HG02870 (cell line): ENCODE measurements at regions not wholly inside any gene's neighbourhood (a gene's known extent, or its start where the extent isn't known, plus 50 kb on each side); places are given as distances from the start of the nearest gene placed in this dataset.

ENCODE experiments used
- ATAC-seq: cut with Tn5 transposase; IDR thresholded peaks from one replicate; pipeline ENCODE4 v1.9.1; 2021; ENCODE audit warnings: mild to moderate bottlenecking, moderate library complexity; ENCODE audit not compliant: unreplicated experiment

DNA sequence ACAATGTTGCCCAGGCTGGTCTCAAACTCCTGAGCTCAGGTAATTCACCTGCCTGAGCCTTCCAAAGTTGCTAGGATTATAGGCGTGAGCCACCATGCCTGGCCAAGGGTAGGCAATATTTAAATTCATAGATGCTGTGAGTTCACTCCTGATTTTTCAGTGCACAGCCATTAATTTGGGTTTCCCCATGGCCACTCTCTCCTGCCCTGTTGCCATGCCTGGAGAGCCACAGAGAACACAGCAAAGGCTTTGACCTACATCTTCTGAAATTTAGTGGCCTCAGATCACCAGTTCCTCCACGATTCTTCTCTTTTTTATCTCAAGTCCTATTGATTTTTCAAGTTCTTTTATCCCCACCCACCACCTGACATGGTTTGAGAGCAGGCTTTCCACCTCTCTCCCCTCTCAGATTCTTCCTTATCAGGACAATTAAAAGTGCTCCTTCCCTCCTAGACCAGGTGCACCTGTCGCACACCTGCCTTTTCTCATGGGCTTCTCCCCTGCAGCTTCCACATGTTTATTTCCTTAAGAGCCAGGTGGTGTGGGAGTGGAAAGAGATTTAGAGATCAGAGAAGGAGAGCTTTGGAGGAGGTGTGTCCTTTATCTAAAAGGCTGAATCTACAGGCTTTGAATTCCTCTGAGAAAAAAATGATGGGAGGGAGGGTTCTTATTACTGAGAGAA is 123.8 kb downstream of the ADRA2A start:
- no peak for ATAC-seq

DNA sequence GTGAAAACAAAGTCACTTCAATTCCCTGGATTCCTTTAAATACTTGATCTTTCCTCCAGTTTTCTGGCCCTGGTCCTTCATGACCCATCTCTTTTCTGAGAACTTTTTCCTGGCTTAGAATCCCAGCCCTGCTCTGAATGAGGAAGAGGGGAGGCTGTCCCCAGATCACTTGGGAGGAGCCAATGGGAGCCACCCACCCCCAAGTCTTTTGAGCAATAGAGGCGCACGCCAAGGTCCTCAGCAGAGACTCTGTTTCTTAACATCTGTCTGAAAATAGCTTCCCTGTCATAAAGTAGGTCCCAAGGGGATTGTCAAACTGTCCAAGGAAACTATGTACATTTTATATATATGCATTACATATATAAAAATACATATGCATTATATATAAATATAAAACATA is 126.8 kb downstream of the ADRA2A start:
- no peak for ATAC-seq

DNA sequence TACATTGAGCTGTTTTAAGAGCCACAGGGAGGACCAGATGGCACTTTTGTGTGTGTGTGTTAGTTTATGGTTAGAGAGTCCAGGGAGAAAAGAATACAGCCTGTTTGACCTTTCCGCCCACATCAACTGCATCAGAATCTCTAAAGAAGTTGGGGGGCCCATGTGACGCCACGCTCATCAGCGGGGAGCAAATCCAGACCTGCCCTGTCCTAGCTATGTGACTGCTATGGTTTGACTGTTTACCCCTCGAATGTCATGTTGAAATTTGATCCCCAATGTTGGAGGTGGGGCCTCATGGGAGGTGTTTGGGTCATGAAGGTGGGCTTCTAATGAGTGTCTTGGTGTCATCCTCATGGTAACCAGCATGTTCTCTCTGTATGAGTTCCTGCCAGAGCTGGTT is 128.0 kb downstream of the ADRA2A start:
- no peak for ATAC-seq

DNA sequence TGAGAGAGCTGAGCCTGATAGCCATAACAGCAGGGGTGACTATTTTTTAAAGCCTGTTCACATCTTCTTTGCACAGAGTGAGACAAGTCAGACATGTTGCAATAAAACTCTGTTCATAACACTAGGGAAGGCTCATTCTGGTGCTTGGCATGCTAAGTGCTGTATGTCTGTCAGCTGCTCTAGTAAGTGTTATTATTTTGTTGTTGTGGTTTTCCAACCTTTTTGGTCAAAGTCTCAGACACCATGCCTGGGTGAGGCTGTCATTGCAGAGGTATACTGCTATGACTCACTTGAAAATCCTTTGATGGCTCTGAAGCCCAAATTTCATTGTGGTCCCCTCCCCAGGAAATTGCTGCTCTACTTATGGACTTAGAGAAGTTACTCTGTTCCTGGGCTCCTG is 129.7 kb downstream of the ADRA2A start:
- no peak for ATAC-seq

DNA sequence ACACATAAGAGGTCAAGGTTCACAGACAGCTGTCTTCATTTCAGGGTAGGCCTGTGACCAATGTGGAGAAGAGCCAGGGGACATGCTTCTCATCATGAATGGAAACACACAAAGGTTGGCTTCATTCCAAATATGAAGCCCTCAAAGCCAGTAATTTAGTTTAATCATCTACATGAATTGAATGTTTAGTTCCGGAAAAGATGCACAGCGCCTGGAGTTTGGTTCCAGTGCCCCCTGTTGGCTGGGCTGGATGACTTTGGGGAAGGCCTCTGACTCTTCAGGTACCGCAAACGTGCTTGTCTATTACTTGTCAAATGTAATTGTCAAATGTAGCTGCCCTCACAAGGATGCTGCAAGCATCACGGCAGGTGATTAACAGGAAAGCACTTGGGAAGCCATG is 130.7 kb downstream of the ADRA2A start:
- no peak for ATAC-seq

DNA sequence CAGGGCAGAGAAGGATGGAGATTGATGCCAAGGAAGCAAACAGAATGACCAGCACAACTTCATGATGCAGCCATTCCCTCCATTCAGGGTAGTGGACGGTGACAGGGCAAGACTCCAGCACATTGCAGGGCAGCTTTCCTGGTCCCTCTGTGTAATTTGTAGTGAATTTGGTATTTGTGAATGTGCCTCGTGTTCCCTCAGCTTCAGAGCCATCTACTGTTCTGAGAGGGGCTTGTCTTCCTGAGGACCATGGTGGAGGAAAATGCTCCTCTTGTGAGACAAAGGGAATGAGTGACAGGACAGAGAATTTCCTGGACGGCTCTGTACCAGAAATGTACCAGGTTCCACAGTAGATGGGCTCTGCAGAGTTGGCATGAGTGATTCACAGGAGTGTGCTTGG is 132.1 kb downstream of the ADRA2A start:
- no peak for ATAC-seq

DNA sequence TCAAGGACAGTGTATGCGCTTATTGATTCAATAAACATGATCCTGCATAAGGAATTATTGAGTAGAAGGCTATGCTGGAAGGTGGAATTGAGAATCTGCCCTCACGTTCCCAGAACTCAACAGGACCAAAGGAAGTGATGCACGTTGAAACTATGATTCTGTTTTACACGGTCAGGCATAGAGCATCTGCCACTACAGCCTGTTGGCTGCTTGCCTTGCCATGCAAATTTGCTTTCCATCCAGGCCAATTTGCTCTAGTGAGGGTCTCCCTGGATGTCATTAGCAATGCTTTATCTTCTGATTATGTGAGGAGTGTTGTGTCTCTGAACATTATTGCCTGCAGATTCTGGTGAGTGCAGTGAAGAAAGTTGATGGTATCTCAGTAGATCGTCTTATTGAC is 132.9 kb downstream of the ADRA2A start:
- ATAC-seq, result no peak

DNA sequence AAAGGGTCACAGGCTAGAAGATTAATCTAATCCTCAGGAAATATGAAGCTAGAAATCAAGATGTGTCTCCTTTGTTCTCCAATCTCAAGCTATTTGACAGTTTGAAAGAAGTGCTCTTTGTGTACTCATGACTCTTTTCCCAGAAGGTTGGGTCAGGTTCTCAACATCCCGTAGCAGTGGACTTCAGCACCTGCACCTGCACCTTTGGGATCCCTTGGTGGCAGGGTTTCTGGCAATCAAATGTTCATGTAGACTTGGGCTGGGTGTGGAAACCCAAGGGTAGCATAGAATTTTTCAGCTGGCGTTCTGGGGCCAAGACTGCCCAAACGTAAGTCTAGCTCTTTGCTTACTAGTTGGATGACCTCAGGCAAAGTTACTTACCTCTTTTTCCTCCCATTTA is 134.4 kb downstream of the ADRA2A start:
- ATAC-seq, result no peak

DNA sequence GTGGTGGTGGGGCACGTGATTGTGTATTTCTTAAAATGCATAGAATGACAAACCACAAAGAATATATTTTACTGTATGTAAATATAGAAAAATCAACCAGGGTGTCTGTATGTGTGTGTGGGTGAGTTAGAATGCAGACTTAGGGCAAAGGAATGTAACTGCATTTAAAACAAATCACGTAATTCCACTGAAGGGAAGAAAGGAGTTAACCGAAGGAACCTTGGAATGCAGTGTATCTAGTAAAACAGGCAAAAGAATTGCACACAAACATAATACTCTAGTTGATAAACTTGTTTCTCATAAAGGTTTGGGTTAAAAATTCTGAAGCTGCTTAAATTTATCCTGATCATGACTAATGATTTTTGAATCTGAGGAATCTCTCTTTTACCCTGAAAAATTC is 134.9 kb downstream of the ADRA2A start:
- no peak for ATAC-seq

DNA sequence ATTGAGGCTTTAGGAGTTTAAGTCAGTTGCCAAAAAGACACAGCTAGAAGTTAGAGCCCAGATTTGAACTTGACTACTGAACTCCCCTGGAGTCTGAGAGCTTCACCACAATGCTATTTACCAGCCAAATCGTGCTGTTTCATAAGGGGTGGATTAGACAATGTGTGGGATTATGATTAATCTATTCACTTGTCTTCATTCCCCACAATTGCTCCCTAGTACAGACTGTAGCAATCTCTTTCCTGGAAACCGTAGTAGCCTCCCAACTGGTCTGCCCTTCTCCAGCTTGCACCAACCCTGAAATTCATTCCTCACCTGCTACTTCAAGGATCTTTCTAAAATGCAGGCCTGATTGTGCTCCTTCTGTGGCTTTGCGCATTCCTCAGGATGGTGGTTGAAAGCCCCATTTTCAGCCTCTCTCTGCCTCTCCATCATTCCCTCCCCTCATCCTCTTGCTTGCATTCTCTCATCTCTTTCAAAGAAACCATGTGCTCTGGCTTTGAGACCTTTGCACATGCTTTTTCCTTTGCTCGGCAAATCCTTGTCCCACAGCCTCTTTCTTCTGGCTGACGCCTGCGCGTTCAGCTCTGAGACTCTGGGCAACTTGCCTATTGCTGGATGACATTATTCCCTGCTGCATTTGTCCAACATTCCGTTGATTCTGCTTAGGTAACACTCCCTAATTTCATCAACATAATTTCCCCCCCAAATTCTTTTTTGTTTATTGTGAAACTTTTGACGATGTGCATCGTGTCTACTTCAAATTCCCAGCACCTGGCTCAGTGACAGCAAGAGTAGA is 145.1 kb downstream of the ADRA2A start:
- ATAC-seq, result no peak

DNA sequence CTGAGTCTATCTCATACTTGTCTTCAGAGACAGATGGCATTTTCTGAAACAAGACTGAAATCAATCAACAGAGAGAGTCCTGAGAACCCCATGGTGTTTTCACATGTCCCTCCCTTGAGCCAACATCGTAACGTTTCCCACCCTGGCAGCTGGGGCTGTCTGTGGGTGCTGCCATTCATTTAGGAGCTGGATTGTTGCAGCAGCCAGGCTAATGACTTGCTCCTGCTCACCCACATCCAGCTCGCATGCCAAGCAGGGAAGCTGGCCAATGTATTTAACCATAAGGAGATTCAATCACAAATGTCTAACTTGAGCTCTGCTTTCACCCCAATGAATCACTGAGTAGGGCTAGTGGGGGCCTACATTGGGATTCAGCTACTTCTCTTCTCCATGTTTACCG is 146.1 kb downstream of the ADRA2A start:
- ATAC-seq, result no peak

DNA sequence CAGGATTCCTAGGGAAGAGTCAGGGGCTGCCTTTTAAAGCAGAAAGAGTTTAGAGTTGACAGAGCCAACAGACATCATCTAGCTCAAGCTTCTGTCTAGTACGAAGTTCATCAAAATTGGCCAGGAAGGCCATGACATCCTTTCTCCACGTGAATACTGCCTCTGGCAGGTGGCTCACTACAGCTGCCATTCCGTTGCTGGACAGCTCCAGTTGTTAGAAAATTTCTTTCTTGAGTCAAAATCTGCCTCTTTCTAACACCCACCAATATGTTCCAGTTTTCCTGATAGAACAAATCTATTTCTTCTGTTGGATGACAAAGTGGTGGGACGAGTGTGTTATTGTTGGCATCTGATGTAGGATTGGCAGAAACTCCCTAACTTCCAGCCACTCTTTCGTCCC is 154.9 kb downstream of the ADRA2A start:
- ATAC-seq, result no peak

DNA sequence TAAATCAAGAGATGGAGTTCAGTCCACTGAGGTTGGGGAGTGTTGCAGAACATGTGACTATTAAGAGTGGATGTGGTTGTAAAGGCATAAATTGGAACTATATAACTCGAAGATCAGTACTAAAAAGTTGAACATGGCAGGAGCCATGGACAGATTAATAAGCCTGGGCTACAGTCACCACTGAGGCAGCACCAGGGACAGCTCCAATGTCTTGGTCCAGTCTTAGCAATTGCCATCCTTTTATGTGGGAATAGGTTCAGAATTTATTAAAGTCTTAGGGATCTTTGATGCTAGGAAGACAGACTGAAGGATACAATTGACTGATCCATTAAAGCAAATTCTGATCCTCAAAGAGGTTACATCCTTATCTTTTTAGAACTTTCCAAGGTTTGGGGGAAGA is 156.6 kb downstream of the ADRA2A start:
- ATAC-seq, result no peak

DNA sequence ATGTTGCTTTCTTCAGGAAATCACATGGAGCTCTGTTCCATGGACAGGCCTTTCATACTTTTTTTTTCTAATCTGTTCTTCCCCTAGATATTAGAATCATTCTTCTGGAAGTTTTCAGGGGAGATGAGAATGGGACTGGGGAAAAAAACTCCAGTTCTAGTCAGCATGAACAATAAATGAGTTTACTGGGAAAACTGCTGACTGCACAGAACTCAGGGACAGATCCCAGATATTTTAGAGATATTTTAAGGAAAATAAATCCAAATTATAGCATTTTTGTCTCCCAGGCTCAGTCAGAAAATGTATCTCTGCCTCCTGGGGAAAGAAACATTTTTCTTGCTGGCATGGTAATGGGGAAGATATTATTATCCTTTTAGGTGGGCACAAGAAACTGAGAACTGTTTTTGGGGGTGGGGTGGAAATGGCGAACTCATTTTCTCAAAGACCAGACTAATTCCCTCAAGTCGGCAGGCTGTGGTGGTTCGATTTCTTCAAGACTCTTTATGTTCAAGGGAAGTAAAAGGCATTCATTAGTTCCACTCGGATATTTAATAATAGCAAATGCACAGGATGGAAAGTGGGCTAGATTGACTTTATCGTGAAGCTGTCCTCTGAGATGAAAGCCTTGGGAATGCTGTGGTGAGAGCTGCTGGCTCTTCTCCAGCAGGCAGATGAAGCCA is 157.5 kb downstream of the ADRA2A start:
- ATAC-seq, result no peak

DNA sequence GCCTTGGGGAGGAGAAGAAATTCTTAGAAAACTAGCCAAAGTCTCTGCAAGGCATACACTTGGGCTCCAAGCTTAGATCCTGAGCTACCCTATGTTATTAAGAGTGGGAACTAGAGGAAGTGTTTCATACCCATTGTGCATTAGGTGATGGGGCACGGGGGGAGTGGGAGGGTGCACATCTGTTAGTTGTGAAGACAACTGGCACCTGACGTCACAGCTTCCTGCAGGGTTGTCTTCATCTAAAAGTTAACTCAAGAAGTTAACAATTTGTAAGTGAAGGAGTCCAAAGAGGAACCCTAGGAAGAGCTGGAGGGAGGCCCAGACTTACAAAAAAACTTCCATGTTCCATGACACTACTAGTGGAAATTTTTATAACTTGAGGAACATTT is 158.1 kb downstream of the ADRA2A start:
- no peak for ATAC-seq

DNA sequence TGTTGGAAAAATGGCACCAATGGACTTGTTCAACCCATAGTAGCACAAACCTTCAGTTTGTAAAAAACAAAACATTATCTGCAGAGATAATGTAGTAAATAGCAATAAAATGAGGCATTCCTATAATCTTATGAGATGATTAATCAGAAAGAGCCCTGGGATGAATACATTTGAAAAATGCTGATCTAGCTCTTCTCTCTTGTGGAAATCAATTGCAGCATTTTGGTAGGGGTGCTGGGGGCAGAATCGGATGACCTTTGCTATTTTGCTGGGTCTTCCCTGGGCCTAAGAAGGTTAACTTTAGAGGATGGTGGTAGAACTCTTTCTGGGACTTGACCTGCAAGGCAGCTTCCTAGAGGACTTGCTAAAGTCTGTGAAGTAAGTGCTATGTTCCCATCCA is 163.5 kb downstream of the ADRA2A start:
- ATAC-seq, result no peak

DNA sequence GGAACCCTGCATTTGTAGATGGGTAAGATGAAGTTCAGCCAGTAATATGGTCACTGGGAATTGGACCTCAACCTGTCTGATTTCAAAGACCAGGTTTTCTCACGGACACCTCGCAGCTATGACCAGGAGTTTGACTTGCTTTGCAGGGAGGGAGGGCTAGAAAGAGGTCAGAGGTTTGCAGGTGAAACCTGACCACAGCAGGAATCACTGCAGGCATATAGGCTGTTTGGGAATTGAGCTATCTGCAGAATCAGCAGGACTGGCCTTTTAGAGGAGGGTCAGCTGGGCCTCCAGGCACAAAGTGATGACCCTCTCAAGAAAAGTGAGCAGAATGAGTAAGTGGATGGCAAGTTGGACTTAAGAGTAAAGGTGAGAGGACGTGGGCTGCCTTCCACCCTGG is 166.3 kb downstream of the ADRA2A start:
- ATAC-seq, result no peak

DNA sequence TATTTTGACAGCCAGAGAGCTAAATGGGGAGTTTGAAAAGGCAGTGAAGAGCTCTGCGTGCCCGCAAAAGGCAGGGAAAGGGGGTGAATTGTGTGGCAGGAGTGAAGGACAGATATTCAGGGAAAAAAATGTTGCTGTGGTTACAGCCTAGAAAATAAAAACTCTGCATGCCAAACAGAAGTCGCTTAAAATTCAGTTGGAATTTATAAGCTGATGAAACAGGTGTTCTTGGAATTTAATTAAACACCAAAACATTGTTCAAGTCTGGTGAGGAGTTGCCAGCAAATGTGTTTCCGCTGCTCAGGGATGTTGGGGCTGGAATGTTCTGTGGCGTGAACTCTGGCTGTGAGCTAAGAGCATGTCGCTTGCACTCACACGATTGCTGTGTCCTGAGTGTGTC is 169.3 kb downstream of the ADRA2A start:
- no peak for ATAC-seq

DNA sequence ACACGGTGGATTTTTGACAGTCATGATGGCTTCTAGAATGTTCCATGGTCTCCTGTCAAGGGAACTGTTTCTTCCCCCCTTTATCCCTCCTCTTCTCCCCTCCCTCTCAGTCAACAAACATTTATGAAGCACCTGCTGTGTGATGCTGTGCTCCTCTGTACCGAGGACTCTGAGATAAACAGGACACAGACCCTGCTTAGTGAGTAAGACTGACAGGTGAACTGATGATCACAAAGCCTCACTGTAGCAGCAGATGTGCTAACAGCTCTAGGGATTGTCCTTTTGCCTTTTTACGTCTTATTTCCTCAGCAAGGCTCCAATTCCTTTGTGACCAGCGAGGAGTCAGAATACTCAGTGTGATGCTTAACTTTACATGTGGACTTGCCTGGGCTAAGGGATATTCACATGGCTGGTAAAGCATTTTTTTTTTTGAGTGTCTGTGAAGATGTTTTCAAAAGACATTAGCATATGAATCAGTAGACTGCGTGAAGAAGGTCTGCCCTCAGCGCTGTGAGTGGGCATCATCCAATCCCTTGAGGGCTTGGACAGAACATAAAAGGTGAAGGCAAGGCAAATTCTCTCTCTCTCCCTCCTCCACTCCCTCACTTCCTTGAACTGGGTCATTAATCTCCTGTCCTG is 170.1 kb downstream of the ADRA2A start:
- ATAC-seq, result no peak

DNA sequence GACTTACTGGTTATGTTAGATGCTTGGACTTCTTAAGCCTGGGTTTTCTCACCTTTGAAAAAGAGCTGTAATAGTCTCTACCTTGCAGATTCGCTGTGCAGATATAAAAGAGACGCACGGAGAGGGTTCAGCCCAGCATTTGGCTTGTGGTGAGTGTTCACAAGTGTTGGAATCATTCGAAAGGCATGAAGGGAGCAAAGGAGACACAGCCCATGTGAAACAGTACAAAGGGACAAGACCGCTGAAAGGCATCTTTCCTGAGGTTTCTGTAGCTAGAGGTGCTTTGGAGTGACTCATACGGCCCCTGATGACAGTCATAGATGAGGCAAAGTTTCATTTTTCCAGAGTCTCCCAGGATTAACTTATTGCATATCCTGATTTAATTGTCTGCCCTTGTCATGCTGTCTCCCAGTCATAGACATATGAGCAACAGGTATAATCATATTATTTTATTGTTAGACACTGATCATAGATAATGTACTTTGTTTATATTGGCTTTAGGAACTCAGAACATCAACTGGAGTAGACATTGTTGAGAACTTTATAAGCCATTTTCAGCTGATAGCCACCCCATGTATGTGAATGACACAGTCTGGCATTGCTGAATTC is 171.1 kb downstream of the ADRA2A start:
- ATAC-seq, result no peak

DNA sequence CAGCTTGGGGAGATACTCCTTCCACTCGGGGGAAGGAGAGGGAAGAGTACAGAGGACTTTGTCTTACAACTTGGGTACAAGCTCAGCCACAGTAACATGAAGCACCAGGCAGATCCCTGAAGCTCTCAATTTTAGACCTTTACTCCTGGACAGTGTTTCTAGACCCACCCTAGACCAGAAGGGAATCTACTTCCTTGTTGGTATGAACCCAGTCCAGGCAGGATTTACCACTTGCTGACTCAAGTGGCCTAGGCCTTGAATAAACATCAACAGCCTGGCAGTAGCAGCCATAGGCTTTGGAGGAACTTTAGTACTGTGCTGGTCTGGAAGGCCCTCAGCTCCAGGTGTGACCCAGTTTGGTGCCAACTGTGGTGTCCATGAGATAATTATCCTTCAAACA is 173.1 kb downstream of the ADRA2A start:
- no peak for ATAC-seq
